Activated CD8-positive, alpha-beta T cell treated with anti-CD3 and anti-CD28 coated beads for 36 hours (primary cell): ENCODE measurements at regions not wholly inside any gene's neighbourhood (a gene's known extent, or its start where the extent isn't known, plus 50 kb on each side); places are given as distances from the start of the nearest gene placed in this dataset.
A peak's percentile ranks its signal among the peaks of the same experiment; 100 is the strongest.
"Not testable (repeated sequence)": the region's sequence is repeated elsewhere in the genome, so short reads cannot be mapped to it uniquely, and the experiment has no call there.

Experiments used
- ATAC-seq: fragments of 200-7000 bp; cut with Tn5 transposase; one replicate; pipeline ENCODE4 v1.10.0; 2021; ENCODE audit warnings: mild to moderate bottlenecking, moderate library complexity
- CTCF ChIA-PET: fragments of 350-600 bp; sonication (Branson Sonifier 250); formaldehyde crosslinking; loops from one replicate; lab custom pipeline; 2021; ENCODE audit warnings: antibody characterized with exemption; lab: Charles Lee
- POLR2A ChIA-PET: fragments of 350-600 bp; sonication (Branson Sonifier 250); formaldehyde crosslinking; loops from one replicate; lab custom pipeline; 2021; ENCODE audit warnings: antibody characterized with exemption; lab: Charles Lee
- DNase-seq: peaks from one replicate; pipeline ENCODE4 v3.0.0-alpha.2; 2020
- H3K27ac Mint-ChIP-seq: one replicate; pipeline ENCODE4 v1.8.0; 2021; ENCODE audit warnings: mild to moderate bottlenecking, mixed read lengths
- H3K27me3 Mint-ChIP-seq: one replicate; pipeline ENCODE4 v1.8.0; 2021; ENCODE audit warnings: mixed read lengths
- H3K36me3 Mint-ChIP-seq: one replicate; pipeline ENCODE4 v1.8.0; 2021; ENCODE audit warnings: low read depth, mixed read lengths
- H3K4me1 Mint-ChIP-seq: one replicate; pipeline ENCODE4 v1.8.0; 2021; ENCODE audit warnings: low read depth, mixed read lengths
- H3K4me3 Mint-ChIP-seq: one replicate; pipeline ENCODE4 v1.8.0; 2021; ENCODE audit warnings: mild to moderate bottlenecking, moderate library complexity, mixed read lengths
- H3K9me3 Mint-ChIP-seq: one replicate; pipeline ENCODE4 v1.8.0; 2021; ENCODE audit warnings: mixed read lengths
- CTCF ChIP-seq: fragments of 200-600 bp; IDR thresholded peaks from one replicate; pipeline ENCODE4 v1.8.0; 2022; ENCODE audit warnings: antibody characterized with exemption, mild to moderate bottlenecking
- intact Hi-C: fragments of 100-400 bp; cut with micrococcal nuclease; formaldehyde crosslinking; loops from one replicate; pipeline ENCODE4 v1.10.0; 2022

- POLR2A ChIA-PET, H3K9me3 Mint-ChIP-seq: not testable (repeated sequence)
Measured at GRCh38 chr2:111598944-111599343, 285.0 kb downstream of the ANAPC1 start.

GRCh38 chr2:111602259-111602658 is 281.7 kb downstream of the ANAPC1 start:
- H3K36me3 Mint-ChIP-seq, H3K27ac Mint-ChIP-seq, H3K27me3 Mint-ChIP-seq, intact Hi-C loops, H3K9me3 Mint-ChIP-seq, H3K4me3 Mint-ChIP-seq, CTCF ChIA-PET, POLR2A ChIA-PET, DNase-seq, ATAC-seq, H3K4me1 Mint-ChIP-seq: not testable (repeated sequence)

More at GRCh38 chr2:111598944-111599343, 285.0 kb downstream of the ANAPC1 start:
- H3K27ac Mint-ChIP-seq, H3K27me3 Mint-ChIP-seq, CTCF ChIA-PET, intact Hi-C loops, H3K4me1 Mint-ChIP-seq, H3K4me3 Mint-ChIP-seq, H3K36me3 Mint-ChIP-seq: not testable (repeated sequence)
- peak; percentile 70 for ATAC-seq
- peak; percentile 9 for DNase-seq

- H3K27ac Mint-ChIP-seq, POLR2A ChIA-PET, intact Hi-C loops, H3K36me3 Mint-ChIP-seq, H3K4me3 Mint-ChIP-seq, H3K4me1 Mint-ChIP-seq, H3K27me3 Mint-ChIP-seq, H3K9me3 Mint-ChIP-seq, DNase-seq, CTCF ChIA-PET, ATAC-seq: not testable (repeated sequence)
Measured at GRCh38 chr2:111605798-111606197, 278.2 kb downstream of the ANAPC1 start.

GRCh38 chr2:111606632-111607031 is 277.4 kb downstream of the ANAPC1 start:
- CTCF ChIA-PET, H3K4me3 Mint-ChIP-seq, H3K36me3 Mint-ChIP-seq, H3K9me3 Mint-ChIP-seq, ATAC-seq, intact Hi-C loops, H3K27me3 Mint-ChIP-seq, H3K27ac Mint-ChIP-seq, POLR2A ChIA-PET, H3K4me1 Mint-ChIP-seq, DNase-seq: not testable (repeated sequence)

GRCh38 chr2:111609146-111609844 is 274.7 kb downstream of the ANAPC1 start:
- CTCF ChIA-PET, ATAC-seq, H3K9me3 Mint-ChIP-seq, POLR2A ChIA-PET, H3K27ac Mint-ChIP-seq, H3K4me1 Mint-ChIP-seq, H3K36me3 Mint-ChIP-seq, H3K4me3 Mint-ChIP-seq, intact Hi-C loops, H3K27me3 Mint-ChIP-seq, DNase-seq: not testable (repeated sequence)

- ATAC-seq, H3K27ac Mint-ChIP-seq, H3K4me3 Mint-ChIP-seq, H3K27me3 Mint-ChIP-seq, H3K9me3 Mint-ChIP-seq, DNase-seq, H3K4me1 Mint-ChIP-seq, H3K36me3 Mint-ChIP-seq, CTCF ChIA-PET, intact Hi-C loops, POLR2A ChIA-PET: not testable (repeated sequence)
Measured at GRCh38 chr2:111610035-111610434, 274.0 kb downstream of the ANAPC1 start.

- ATAC-seq (no peak), DNase-seq (no peak)
- Mint-ChIP-seq H3K27ac (no peak overlapping the region), H3K27me3 (peaks cover 5% of the 10 kb centered on the region), H3K4me1 (no peaks in the 10 kb centered on the region), H3K36me3 (no peaks in the 10 kb centered on the region), H3K9me3 (no peaks in the 10 kb centered on the region), H3K4me3 (no peak overlapping the region)
- ChIA-PET POLR2A (no interaction called here), CTCF (no interaction called here)
- intact Hi-C loops = no loop called here
- TF ChIP-seq CTCF = no peak
Measured at GRCh38 chr2:111616651-111617218, 267.3 kb downstream of the ANAPC1 start.
